Posterior vena cava (tissue), 2 donors: ENCODE measurements at regions not wholly inside any gene's neighbourhood (a gene's known extent, or its start where the extent isn't known, plus 50 kb on each side); places are given as distances from the start of the nearest gene placed in this dataset.
A peak's percentile ranks its signal among the peaks of the same experiment; 100 is the strongest.
"Not testable (repeated sequence)": the region's sequence is repeated elsewhere in the genome, so short reads cannot be mapped to it uniquely, and the experiment has no call there.

Experiments used
- DNase-seq: peaks from one replicate; pipeline ENCODE4 v3.0.0-alpha.2; 2020; ENCODE audit warnings: low spot score
- intact Hi-C, 2 donors: fragments of 100-400 bp; cut with DNase I; formaldehyde crosslinking; loops; one replicate each; pipeline versions ENCODE4 v1.14.1 to v1.14.2; 2022 to 2023
- donor health status: DM: yes; HTN: yes; CAD: no.
- donor health status: DM: yes; HTN: yes; CAD: no.

- no peak for DNase-seq
- intact Hi-C loops: no loop called here
These were observed 91.8 kb upstream of the USP15 start for GRCh38 chr12:62168411-62168810.

GRCh38 chr12:62170241-62170640, 90.0 kb upstream of the USP15 start:
- intact Hi-C loops: no loop called here
- no peak for DNase-seq

GRCh38 chr12:62190689-62191490, 69.3 kb upstream of the USP15 start:
- intact Hi-C loops: no loop called here
- DNase-seq: peak; percentile 81

- intact Hi-C loops: no loop called here
These were observed 68.6 kb upstream of the USP15 start for GRCh38 chr12:62191491-62192179.

DNA sequence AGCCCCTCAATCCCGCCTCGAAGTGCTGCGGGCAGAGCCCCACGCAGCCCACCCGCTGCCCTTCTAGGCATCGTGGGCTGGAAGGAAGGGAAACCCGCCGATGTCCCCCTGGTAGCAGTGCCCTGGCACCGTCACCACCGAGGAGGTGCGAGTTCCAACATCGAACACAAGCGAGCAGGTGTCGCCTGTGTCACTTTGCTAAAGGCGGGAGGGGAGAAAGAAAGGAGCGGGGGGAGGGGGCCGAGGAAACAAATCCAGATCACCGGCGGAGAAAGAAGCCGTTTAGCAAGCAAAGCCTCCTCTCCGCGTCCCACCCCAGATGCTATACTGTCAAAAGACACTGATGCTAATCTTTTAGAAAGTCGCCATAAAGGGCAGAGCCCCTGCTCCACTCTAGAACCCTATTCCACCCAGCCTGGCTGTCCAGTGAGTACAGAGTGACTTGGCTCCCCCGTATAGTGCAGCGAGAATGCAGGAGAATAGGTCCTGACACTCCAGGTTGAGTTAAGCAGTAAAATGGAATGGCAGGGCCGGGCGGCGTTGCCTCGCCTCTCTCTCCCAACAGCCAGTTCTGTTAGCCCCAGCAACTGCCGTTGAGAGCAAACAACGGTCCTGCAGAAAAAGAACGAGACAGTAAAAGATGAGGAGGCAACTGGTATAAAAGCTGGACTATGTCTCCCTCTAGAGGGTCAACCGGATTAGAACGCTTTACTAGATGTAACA, 67.9 kb upstream of the USP15 start:
- intact Hi-C loops: no loop called here
- DNase-seq: no peak

More at GRCh38 chr12:62191491-62192179, 68.6 kb upstream of the USP15 start:
- peak; percentile 82 for DNase-seq

- no peak for DNase-seq
- intact Hi-C loops: no loop called here
These were observed 67.3 kb upstream of the USP15 start for GRCh38 chr12:62192903-62193250.

GRCh38 chr12:62194031-62194430, 66.2 kb upstream of the USP15 start:
- no peak for DNase-seq

GRCh38 chr12:62194616-62195015, 65.6 kb upstream of the USP15 start:
- intact Hi-C loops: no loop called here
- no peak for DNase-seq

More at GRCh38 chr12:62194031-62194430, 66.2 kb upstream of the USP15 start:
- intact Hi-C loops: no loop called here

DNA sequence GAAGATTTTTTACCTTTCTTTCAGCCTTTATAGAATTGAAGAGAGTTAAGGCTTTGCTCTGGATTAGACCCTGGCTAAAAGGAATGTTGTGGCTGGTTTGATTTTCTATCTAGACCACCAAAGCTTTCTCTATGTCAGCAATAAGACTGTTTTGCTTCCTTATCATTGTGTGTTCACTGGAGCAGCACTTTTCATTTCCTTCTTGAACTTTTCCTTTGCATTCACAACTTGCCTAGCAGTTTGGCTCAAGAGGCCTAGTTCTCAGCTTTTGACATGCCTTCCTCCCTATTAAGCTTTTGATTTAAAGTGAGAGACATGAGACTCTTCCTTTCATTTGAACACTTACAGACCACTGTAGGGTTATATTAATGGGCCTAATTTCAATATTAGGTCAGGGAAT, 64.1 kb upstream of the USP15 start:
- intact Hi-C loops: no loop called here
- DNase-seq: no peak

DNA sequence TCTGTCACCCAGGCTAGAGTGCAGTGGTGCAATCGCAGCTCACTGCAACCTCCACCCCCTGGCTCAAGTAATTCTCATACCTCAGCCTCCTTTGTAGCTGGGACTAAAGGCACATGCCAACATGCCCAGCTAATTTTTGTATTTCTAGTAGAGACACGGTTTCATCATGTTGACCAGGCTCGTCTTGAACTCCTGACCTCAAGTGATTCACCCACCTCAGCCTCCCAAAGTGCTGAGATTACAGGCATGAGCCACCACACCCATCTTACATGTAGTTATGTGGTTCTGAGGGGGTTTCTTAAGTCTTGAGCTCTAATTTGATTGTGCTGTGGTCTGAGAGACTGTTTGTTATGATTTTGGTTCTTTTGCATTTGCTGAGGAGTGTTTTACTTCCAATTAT, 57.3 kb upstream of the USP15 start:
- intact Hi-C loops: not testable (repeated sequence)

DNA sequence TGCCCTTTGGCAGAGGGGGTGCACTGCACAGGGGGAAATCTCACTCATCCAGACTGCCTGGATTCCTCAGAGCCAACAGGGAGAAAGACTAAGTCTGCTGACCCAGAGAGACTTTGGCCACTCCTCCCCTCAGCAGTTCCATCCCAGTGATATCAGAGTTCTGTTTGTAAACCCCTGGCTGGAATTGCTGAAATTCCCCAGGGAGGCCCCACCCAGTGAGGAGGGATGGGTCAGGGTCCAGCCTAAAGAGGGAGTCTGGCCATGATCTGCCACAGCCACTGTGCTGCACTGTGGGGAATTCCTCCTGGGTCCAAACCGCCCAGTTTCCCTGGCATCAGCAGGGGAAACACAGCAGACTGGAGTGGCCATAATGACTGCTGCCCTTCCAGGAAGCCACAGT, 54.9 kb upstream of the USP15 start:
- intact Hi-C loops: no loop called here
- no peak for DNase-seq

More for the DNA sequence above, 57.3 kb upstream of the USP15 start:
- DNase-seq: not testable (repeated sequence)

DNA sequence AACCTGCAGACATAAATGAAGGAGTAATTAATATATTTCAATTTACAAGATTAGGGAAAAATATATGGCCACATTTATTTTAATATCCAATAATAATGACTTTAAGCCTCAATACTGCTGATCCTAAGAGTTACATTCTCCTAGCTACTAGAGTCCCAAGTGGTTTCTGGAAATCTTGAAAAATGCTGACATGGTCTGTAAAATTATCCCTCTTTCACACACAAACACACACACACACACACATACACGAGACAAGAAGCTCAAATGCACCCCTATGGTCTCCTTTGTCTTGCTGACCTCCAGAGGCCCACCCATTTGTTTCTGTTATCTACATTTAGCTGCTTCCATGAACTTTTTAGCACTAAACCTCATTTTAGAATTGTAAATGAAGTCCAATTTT, 53.0 kb upstream of the USP15 start:
- intact Hi-C loops: no loop called here
- DNase-seq: no peak
